Vagina (tissue), 2 donors: ENCODE measurements at regions not wholly inside any gene's neighbourhood (a gene's known extent, or its start where the extent isn't known, plus 50 kb on each side); places are given as distances from the start of the nearest gene placed in this dataset.

Experiments used
- DNase-seq, 2 donors: peaks; one replicate each; pipeline ENCODE4 v3.0.0-alpha.2; 2017; ENCODE audit errors: extremely low spot score in 2 of 2
- H3K27ac ChIP-seq: fragments of 200-600 bp; sonication (generic); one replicate; pipeline ENCODE4 v1.5.1; 2019
- H3K27me3 ChIP-seq: fragments of 200-600 bp; sonication (generic); one replicate; pipeline ENCODE4 v1.5.1; 2019
- H3K36me3 ChIP-seq, 2 donors: fragments of 200-600 bp; sonication (generic); one replicate each; pipeline ENCODE4 v1.5.1; 2017 to 2019
- H3K4me1 ChIP-seq: fragments of 200-600 bp; sonication (generic); one replicate; pipeline ENCODE4 v1.5.1; 2019
- H3K4me3 ChIP-seq, 2 donors: fragments of 200-600 bp; sonication (generic); 1 replicate in 1 of 2; 2 replicates in 1 of 2; pipeline ENCODE4 v1.5.1; 2016 to 2019
- H3K9me3 ChIP-seq: fragments of 200-600 bp; sonication (generic); one replicate; pipeline ENCODE4 v1.5.1; 2019
- POLR2A ChIP-seq, 2 donors: fragments of 450-650 bp; IDR thresholded peaks; one replicate each; pipeline ENCODE4 v1.6.1; 2017; ENCODE audit warnings: antibody characterized with exemption in 2 of 2, mild to moderate bottlenecking in 2 of 2, moderate library complexity in 2 of 2
- POLR2AphosphoS5 ChIP-seq, 2 donors: sonication (generic); formaldehyde crosslinking; IDR thresholded peaks; one replicate each; pipeline ENCODE4 v1.9.0; 2017; ENCODE audit warnings: antibody characterized with exemption in 2 of 2, mild to moderate bottlenecking in 2 of 2, low read depth in 1 of 2; ENCODE audit not compliant: insufficient read depth in 1 of 2
- intact Hi-C: fragments of 100-400 bp; cut with DNase I; formaldehyde crosslinking; loops from one replicate; pipeline ENCODE4 v1.15.1; 2023
- TF ChIP-seq, protein P1 (sequence below), 3 experiments: fragments of 450-650 bp in 2 of 3; fragments of 200-600 bp in 1 of 3; sonication (generic) in 1 of 3; IDR thresholded peaks; one replicate each; pipeline ENCODE4 v1.5.1; 2017 to 2019; ENCODE audit warnings: antibody characterized with exemption in 3 of 3, mild to moderate bottlenecking in 2 of 3, moderate library complexity in 2 of 3

DNA sequence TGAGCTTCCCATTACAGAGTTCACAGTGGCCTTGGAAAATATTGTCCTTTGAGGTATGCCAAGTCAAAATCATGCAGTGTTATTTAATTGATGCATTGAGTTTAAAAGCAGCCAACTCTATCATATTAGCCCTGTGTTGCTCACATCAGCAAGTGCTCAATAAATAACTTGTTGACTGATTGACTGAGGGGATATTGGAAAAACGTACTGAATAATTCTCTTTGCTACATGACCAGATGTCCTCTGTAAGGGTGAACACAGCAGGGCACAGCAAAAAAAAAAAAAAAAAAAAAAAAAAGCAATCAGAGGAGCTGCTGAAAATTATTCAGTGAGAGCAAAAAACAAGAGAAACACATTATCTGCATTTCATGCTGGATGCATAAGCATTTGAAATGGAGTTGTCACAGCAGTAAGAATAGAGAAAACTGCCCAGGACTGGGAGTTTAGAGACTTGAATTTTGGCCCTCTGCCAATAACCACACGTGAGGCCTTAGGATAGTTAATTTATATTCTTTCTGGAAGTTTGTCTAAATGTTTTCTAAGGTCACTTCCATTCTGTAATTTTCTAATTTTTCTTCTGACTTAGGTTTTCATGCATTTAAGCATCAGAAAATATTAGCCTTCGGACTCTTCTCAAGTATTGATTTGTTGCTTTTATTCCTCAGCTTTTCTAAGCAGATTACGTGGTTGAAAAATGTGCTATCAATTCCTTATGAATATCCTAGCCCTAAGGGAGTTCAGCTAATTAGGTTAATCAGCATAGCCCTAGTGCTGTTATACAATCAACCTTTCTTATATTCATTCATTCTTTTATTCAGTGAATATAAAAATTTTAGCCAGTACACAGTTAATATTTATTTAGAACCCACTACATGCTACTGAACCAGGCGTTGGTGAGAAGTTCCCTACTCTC, 246.8 kb upstream of the STXBP5 start:
- no peak overlapping the region for H3K27ac ChIP-seq
- H3K27me3 ChIP-seq, result no peaks in the 10 kb centered on the region
- DNase-seq, result no peak
- no peaks in the 10 kb centered on the region for H3K4me1 ChIP-seq
- H3K4me3 ChIP-seq, result no peak overlapping the region
- H3K9me3 ChIP-seq, result no peaks in the 10 kb centered on the region
- TF ChIP-seq POLR2AphosphoS5 (IDR thresholded peaks at IDR 0.05; ENCODE audit: insufficient read depth in 1 of 2, low read depth in 1 of 2) (no peak), POLR2A (IDR thresholded peaks at IDR 0.05) (no peak)
- TF ChIP-seq, protein P1, sequence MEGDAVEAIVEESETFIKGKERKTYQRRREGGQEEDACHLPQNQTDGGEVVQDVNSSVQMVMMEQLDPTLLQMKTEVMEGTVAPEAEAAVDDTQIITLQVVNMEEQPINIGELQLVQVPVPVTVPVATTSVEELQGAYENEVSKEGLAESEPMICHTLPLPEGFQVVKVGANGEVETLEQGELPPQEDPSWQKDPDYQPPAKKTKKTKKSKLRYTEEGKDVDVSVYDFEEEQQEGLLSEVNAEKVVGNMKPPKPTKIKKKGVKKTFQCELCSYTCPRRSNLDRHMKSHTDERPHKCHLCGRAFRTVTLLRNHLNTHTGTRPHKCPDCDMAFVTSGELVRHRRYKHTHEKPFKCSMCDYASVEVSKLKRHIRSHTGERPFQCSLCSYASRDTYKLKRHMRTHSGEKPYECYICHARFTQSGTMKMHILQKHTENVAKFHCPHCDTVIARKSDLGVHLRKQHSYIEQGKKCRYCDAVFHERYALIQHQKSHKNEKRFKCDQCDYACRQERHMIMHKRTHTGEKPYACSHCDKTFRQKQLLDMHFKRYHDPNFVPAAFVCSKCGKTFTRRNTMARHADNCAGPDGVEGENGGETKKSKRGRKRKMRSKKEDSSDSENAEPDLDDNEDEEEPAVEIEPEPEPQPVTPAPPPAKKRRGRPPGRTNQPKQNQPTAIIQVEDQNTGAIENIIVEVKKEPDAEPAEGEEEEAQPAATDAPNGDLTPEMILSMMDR (IDR thresholded peaks at IDR 0.05), result no peak
- H3K36me3 ChIP-seq, result no peaks in the 10 kb centered on the region
- intact Hi-C loops, result no loop called here

DNA sequence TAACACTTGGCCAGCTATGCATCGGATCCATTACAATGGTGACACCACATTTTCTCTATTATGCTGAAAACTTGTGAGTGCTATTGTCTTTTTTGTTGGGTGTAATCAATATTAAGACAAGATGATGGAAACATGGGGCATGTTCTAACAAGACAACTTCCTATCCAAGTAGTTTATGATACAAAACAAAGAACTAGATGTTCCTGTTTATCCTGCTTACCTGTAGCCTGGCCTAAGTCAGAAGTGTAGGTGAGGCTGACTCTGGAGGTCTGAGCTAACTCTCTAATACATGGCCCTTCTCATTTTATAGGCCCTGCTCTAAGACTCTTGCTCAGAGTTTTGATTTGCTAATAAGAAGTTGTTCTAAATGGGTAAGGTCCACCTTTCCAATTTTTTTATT, 242.4 kb upstream of the STXBP5 start:
- Histone ChIP-seq H3K4me1 (no peaks in the 10 kb centered on the region), H3K27ac (no peak overlapping the region), H3K4me3 (no peak overlapping the region), H3K36me3 (no peaks in the 10 kb centered on the region), H3K27me3 (no peaks in the 10 kb centered on the region), H3K9me3 (peaks cover 6% of the 10 kb centered on the region)
- no peak for DNase-seq
- no peak for TF ChIP-seq POLR2A (IDR thresholded peaks at IDR 0.05)
- TF ChIP-seq POLR2AphosphoS5 (IDR thresholded peaks at IDR 0.05; ENCODE audit: insufficient read depth in 1 of 2, low read depth in 1 of 2), result no peak
- TF ChIP-seq, protein P1 (IDR thresholded peaks at IDR 0.05), result no peak
- intact Hi-C loops, result no loop called here

DNA sequence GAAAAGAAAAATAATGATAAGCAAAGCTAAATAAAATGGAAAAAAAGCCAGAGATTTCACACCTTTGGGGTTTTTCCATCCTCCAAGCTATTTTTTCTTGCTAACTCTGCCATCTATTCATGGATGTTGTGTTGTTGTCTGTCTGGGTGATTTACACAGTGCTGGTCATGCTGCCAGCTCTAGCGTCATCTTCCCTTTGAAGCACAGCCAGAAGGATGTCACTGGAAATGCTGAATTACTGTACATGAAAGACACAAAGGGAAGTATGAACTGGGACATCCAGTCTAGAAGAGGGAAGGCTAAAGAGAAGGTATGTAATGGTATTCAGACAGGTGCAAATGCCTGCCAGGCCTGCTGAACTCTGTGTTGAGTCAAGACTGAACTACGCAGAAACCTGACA, 241.9 kb upstream of the STXBP5 start:
- Histone ChIP-seq H3K9me3 (peaks cover 6% of the 10 kb centered on the region), H3K27me3 (no peaks in the 10 kb centered on the region), H3K27ac (no peak overlapping the region), H3K4me3 (no peak overlapping the region), H3K4me1 (no peaks in the 10 kb centered on the region), H3K36me3 (no peaks in the 10 kb centered on the region)
- TF ChIP-seq POLR2AphosphoS5 (IDR thresholded peaks at IDR 0.05; ENCODE audit: insufficient read depth in 1 of 2, low read depth in 1 of 2) (no peak), POLR2A (IDR thresholded peaks at IDR 0.05) (no peak)
- TF ChIP-seq, protein P1 (IDR thresholded peaks at IDR 0.05), result no peak
- intact Hi-C loops, result no loop called here
- no peak for DNase-seq

DNA sequence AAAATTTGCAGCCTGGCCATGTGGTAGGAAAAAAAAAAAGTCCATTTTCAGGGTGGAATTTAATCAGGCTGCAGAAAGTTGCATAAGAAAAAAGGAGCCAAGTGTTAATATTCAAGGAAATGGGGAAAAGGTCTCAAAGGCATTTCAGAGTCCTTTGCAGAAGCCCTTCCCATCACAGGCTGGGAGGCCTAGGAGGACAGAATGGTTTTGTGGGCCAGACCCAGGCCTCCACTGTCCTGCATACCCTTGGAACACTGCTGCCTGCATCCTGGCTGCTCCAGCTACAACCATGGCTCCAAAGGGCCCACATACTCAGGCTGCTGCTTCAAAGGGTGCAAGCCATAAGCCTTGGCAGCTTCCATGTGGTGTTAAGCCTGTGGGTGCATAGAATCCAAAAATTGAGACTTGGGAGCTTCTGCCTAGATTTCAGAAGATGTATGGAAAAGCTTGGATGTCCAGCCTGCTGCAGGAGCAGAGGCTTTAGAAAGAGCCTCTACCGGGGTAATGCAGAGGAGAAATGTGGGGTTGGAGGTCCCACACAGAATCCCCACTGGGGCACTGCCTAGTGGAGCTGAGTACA, 239.0 kb upstream of the STXBP5 start:
- TF ChIP-seq, protein P1 (IDR thresholded peaks at IDR 0.05), result no peak
- TF ChIP-seq POLR2AphosphoS5 (IDR thresholded peaks at IDR 0.05; ENCODE audit: insufficient read depth in 1 of 2, low read depth in 1 of 2) (no peak), POLR2A (IDR thresholded peaks at IDR 0.05) (no peak)
- no peak for DNase-seq
- Histone ChIP-seq H3K27me3 (no peaks in the 10 kb centered on the region), H3K9me3 (peaks cover 6% of the 10 kb centered on the region), H3K4me1 (no peaks in the 10 kb centered on the region), H3K27ac (no peak overlapping the region), H3K36me3 (no peaks in the 10 kb centered on the region), H3K4me3 (no peak overlapping the region)
- intact Hi-C loops, result no loop called here
